A549 (cell line): ENCODE measurements at regions not wholly inside any gene's neighbourhood (a gene's known extent, or its start where the extent isn't known, plus 50 kb on each side); places are given as distances from the start of the nearest gene placed in this dataset.

ENCODE experiments used
- ATAC-seq, 2 experiments: fragments of 200-7000 bp in 1 of 2; fragments of >200 bp in 1 of 2; cut with Nextera tagmentation in 1 of 2; cut with Tn5 transposase in 1 of 2; 3 replicates each; pipeline versions ENCODE4 v1.8.0 to v1.9.1; 2018 to 2020; ENCODE audit warnings: mild to moderate bottlenecking in 1 of 2, moderate library complexity in 1 of 2
- CTCF ChIA-PET: fragments of 300-600 bp; sonication (Branson Sonifier 250); formaldehyde crosslinking; extraction: SDS; loops from one replicate; lab custom pipeline; 2021; ENCODE audit warnings: antibody characterized with exemption, inconsistent platforms; lab: Yijun Ruan, JAX
- POLR2A ChIA-PET: fragments of 350-600 bp; formaldehyde crosslinking; extraction: SDS; loops from one replicate; lab custom pipeline; 2021; ENCODE audit warnings: antibody characterized with exemption, inconsistent platforms; lab: Yijun Ruan, JAX
- DNase-seq, 2 experiments: peaks; one replicate each; pipeline versions ENCODE4 v3.0.0 to v3.0.0-alpha.2; 2011 to 2016; ENCODE audit warnings: low read depth in 1 of 2, low spot score in 1 of 2
- FAIRE-seq: peaks from 2 replicates; lab custom pipeline; 2011; peaks lifted over from hg19 to GRCh38; lab: Jason Lieb, UNC
- H3K27ac ChIP-seq, 2 experiments: fragments of >200 bp; sonication (Bioruptor Twin); formaldehyde crosslinking; 3 replicates each; pipeline ENCODE4 v1.5.1; 2016 to 2017
- H3K4me1 ChIP-seq: fragments of >200 bp; sonication (Bioruptor Twin); formaldehyde crosslinking; 3 replicates; pipeline ENCODE4 v1.6.1; 2016
- H3K4me2 ChIP-seq: fragments of >200 bp; sonication (Bioruptor Twin); formaldehyde crosslinking; 3 replicates; pipeline ENCODE4 v1.6.1; 2016
- H3K4me3 ChIP-seq: fragments of >200 bp; sonication (Bioruptor Twin); formaldehyde crosslinking; 3 replicates; pipeline ENCODE4 v1.5.1; 2016
- H3K9me3 ChIP-seq: fragments of >200 bp; sonication (Bioruptor Twin); formaldehyde crosslinking; 3 replicates; pipeline ENCODE4 v1.6.1; 2016
- BHLHE40 ChIP-seq: IDR thresholded peaks from 2 replicates; pipeline ENCODE4 v1.6.1; 2012; ENCODE audit warnings: low read depth, low read length, inconsistent platforms
- CBX2 ChIP-seq: fragments of 200-600 bp; sonication (generic); IDR thresholded peaks from 2 replicates; pipeline ENCODE4 v1.6.1; 2016; ENCODE audit warnings: low read depth, mild to moderate bottlenecking, borderline replicate concordance
- CHD2 ChIP-seq: fragments of 150-350 bp; IDR thresholded peaks from 2 replicates; pipeline ENCODE4 v1.6.1; 2014; ENCODE audit warnings: low read length; ENCODE audit not compliant: partially characterized antibody
- CHD4 ChIP-seq: fragments of 200-600 bp; sonication (generic); IDR thresholded peaks from 2 replicates; pipeline ENCODE4 v1.6.1; 2016; ENCODE audit warnings: antibody characterized with exemption, mild to moderate bottlenecking, borderline replicate concordance
- EP300 ChIP-seq, 2 experiments: fragments of >200 bp; sonication (Bioruptor Twin); formaldehyde crosslinking; IDR thresholded peaks; 2 replicates in 1 of 2; 3 replicates in 1 of 2; pipeline ENCODE4 v1.6.1; 2016 to 2017
- FOSB ChIP-seq: fragments of 250-450 bp; sonication (Bioruptor Pico); IDR thresholded peaks from 2 replicates; pipeline ENCODE4 v1.5.0; 2020; ENCODE audit warnings: mild to moderate bottlenecking, moderate library complexity
- FOXS1 ChIP-seq: fragments of 250-450 bp; sonication (Bioruptor Pico); IDR thresholded peaks from 2 replicates; pipeline ENCODE4 v1.5.0; 2020; ENCODE audit warnings: mild to moderate bottlenecking, moderate library complexity
- HOXA7 ChIP-seq: fragments of 250-450 bp; sonication (Bioruptor Pico); IDR thresholded peaks from 2 replicates; pipeline ENCODE4 v1.5.0; 2020; ENCODE audit warnings: mild to moderate bottlenecking, moderate library complexity
- HOXB13 ChIP-seq: fragments of 250-450 bp; sonication (Bioruptor Pico); IDR thresholded peaks from 2 replicates; pipeline ENCODE4 v1.5.0; 2020; ENCODE audit warnings: low read depth, mild to moderate bottlenecking, moderate library complexity
- JUN ChIP-seq, 2 experiments: fragments of >200 bp; sonication (Bioruptor Twin); formaldehyde crosslinking; IDR thresholded peaks; 2 replicates in 1 of 2; 3 replicates in 1 of 2; pipeline ENCODE4 v1.6.1; 2016 to 2017
- KDM5A ChIP-seq: fragments of 200-600 bp; sonication (generic); IDR thresholded peaks from 2 replicates; pipeline ENCODE4 v1.6.1; 2016; ENCODE audit warnings: antibody characterized with exemption, mild to moderate bottlenecking
- NFE2L2 ChIP-seq: fragments of 150-350 bp; conservative IDR thresholded peaks from 2 replicates; pipeline ENCODE4 v1.6.1; 2014; ENCODE audit warnings: low read length
- NR3C1 ChIP-seq: fragments of >200 bp; sonication (Bioruptor Twin); formaldehyde crosslinking; IDR thresholded peaks from 3 replicates; pipeline ENCODE4 v1.6.1; 2017
- POLR2AphosphoS2 ChIP-seq: conservative IDR thresholded peaks from 2 replicates; pipeline ENCODE4 v1.6.1; 2012; ENCODE audit warnings: low read length, improper control_type of control experiment, inconsistent platforms
- RARB ChIP-seq: fragments of 250-450 bp; sonication (Bioruptor Pico); IDR thresholded peaks from 2 replicates; pipeline ENCODE4 v1.8.0; 2021; ENCODE audit warnings: mild to moderate bottlenecking, moderate library complexity
- RCOR1 ChIP-seq: fragments of 150-350 bp; IDR thresholded peaks from 2 replicates; pipeline ENCODE4 v1.6.1; 2014; ENCODE audit warnings: antibody characterized with exemption, low read length, low read depth
- RFX5 ChIP-seq: fragments of 450-650 bp; IDR thresholded peaks from 2 replicates; pipeline ENCODE4 v1.7.1; 2014; ENCODE audit warnings: antibody characterized with exemption, mild to moderate bottlenecking, moderate library complexity
- RNF2 ChIP-seq: fragments of 200-600 bp; sonication (generic); IDR thresholded peaks from 2 replicates; pipeline ENCODE4 v1.6.1; 2016; ENCODE audit warnings: low read depth, mild to moderate bottlenecking, antibody characterized with exemption, moderate library complexity, borderline replicate concordance
- TP53 ChIP-seq: fragments of 250-450 bp; sonication (Bioruptor Pico); IDR thresholded peaks from 2 replicates; pipeline ENCODE4 v1.5.0; 2021; ENCODE audit warnings: mild to moderate bottlenecking, moderate library complexity
- ZC3H11A ChIP-seq: fragments of 450-650 bp; IDR thresholded peaks from 2 replicates; pipeline ENCODE4 v1.6.1; 2014; ENCODE audit warnings: antibody characterized with exemption, mild to moderate bottlenecking
- ZNF302 ChIP-seq: fragments of 250-450 bp; sonication (Bioruptor Pico); IDR thresholded peaks from 2 replicates; pipeline ENCODE4 v1.9.0; 2021; ENCODE audit warnings: inconsistent platforms, mild to moderate bottlenecking, moderate library complexity
- ZSCAN20 ChIP-seq: fragments of 250-450 bp; sonication (Bioruptor Pico); IDR thresholded peaks from 2 replicates; pipeline ENCODE4 v1.8.0; 2022; ENCODE audit warnings: mild to moderate bottlenecking, moderate library complexity
- WGBS: methylation state at CpG from one replicate; pipeline ENCODE4 v1.1.6; 2017; ENCODE audit errors: missing lambda C conversion rate; 5-methylcytosine and 5-hydroxymethylcytosine counted together
- TF ChIP-seq, protein P1 (sequence below): IDR thresholded peaks from 2 replicates; pipeline ENCODE4 v1.6.1; 2012
- TF ChIP-seq, protein P2 (sequence below): IDR thresholded peaks from 2 replicates; pipeline ENCODE4 v1.6.1; 2012; ENCODE audit warnings: low read depth, borderline replicate concordance
- TF ChIP-seq, protein P3 (sequence below): fragments of 250-450 bp; sonication (Bioruptor Pico); IDR thresholded peaks from 2 replicates; pipeline ENCODE4 v1.5.0; 2021; ENCODE audit warnings: mild to moderate bottlenecking, moderate library complexity, borderline replicate concordance
- TF ChIP-seq, protein P4 (sequence below): fragments of >200 bp; sonication (Bioruptor Twin); formaldehyde crosslinking; IDR thresholded peaks from 3 replicates; pipeline ENCODE4 v1.6.1; 2016
- TF ChIP-seq, protein P5 (sequence below): IDR thresholded peaks from 2 replicates; pipeline ENCODE4 v1.6.1; 2012
- TF ChIP-seq, protein P6 (sequence below): fragments of >200 bp; sonication (Bioruptor Twin); formaldehyde crosslinking; IDR thresholded peaks from 2 replicates; pipeline ENCODE4 v1.6.1; 2016

DNA sequence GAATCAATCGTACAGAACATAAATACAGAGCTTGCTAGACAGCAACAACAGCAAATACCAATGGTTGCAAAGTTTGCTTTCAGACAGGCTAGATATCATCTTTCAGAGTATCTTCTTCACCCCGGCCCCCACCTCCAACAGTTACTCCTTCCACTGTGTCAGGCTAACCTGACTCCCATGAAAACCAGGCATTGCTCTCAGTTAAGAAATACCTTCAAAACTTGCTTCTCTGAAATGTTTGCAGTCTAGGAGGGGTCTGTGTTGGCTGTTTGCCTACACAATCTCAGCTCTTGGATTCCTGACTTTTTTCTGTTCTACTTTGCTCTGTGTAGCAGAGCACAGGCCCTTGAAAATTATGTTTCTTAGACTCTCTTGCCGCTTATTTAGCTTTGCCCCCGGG is 599.5 kb upstream of the SYT4 start:
- DNase-seq, result no peak

DNA sequence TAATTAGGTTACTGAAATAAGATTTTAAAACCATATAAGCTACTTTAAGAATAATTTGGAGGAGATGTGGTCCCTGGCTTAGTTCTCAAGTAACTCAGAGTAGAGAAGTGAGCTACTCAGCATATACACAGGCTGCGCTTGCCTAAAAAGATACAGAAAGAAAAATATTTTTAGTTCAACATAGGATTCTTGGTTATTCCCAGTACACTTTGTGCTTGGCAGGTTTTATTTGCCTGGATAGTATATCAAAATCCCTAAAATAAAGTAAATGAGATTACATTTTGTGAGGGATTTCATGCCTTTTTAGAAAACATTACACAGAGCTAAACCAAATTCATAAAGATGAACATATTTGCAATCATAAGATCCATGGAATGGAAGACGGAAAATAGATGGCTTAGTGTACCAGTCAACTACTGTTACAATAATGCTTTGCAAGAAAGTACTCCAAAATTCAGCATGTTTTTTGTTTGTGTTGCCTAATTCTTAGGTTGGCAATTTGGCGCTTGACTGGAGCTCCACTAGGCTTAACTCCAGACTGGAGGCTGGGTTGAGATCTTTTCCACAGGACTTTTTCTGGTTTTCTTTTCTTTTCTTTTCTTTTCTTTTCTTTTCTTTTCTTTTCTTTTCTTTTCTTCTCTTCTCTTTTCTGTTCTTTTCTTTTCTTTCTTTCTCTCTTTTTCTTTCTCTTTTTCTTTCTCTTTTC is 600.5 kb upstream of the SYT4 start:
- ChIA-PET POLR2A (no interaction called here), CTCF (no interaction called here)
- Histone ChIP-seq H3K9me3 (no peaks in the 10 kb centered on the region), H3K4me3 (no peak overlapping the region), H3K27ac (no peak overlapping the region), H3K4me2 (no peak overlapping the region), H3K4me1 (no peaks in the 10 kb centered on the region)
- 51% methylated on average over 3 of the region's 3 CpGs for WGBS
- TF ChIP-seq RNF2 (no peak), KDM5A (no peak), HOXB13 (no peak), NFE2L2 (no peak), BHLHE40 (no peak), CHD2 (no peak), CHD4 (no peak), ZSCAN20 (CRISPR knock-in tag) (no peak), EP300 (IDR thresholded peaks at IDR 0.05) (no peak), FOSB (CRISPR knock-in tag) (no peak), ZNF302 (CRISPR knock-in tag) (no peak), FOXS1 (CRISPR knock-in tag) (no peak), RCOR1 (no peak), RARB (CRISPR knock-in tag) (no peak), CBX2 (no peak)
- TF ChIP-seq, protein P1, sequence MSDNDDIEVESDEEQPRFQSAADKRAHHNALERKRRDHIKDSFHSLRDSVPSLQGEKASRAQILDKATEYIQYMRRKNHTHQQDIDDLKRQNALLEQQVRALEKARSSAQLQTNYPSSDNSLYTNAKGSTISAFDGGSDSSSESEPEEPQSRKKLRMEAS, result no peak
- TF ChIP-seq, protein P2, sequence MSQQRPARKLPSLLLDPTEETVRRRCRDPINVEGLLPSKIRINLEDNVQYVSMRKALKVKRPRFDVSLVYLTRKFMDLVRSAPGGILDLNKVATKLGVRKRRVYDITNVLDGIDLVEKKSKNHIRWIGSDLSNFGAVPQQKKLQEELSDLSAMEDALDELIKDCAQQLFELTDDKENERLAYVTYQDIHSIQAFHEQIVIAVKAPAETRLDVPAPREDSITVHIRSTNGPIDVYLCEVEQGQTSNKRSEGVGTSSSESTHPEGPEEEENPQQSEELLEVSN, result no peak
- TF ChIP-seq, protein P3, sequence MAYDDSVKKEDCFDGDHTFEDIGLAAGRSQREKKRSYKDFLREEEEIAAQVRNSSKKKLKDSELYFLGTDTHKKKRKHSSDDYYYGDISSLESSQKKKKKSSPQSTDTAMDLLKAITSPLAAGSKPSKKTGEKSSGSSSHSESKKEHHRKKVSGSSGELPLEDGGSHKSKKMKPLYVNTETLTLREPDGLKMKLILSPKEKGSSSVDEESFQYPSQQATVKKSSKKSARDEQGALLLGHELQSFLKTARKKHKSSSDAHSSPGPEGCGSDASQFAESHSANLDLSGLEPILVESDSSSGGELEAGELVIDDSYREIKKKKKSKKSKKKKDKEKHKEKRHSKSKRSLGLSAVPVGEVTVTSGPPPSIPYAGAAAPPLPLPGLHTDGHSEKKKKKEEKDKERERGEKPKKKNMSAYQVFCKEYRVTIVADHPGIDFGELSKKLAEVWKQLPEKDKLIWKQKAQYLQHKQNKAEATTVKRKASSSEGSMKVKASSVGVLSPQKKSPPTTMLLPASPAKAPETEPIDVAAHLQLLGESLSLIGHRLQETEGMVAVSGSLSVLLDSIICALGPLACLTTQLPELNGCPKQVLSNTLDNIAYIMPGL (CRISPR knock-in tag), result no peak
- TF ChIP-seq, protein P4, sequence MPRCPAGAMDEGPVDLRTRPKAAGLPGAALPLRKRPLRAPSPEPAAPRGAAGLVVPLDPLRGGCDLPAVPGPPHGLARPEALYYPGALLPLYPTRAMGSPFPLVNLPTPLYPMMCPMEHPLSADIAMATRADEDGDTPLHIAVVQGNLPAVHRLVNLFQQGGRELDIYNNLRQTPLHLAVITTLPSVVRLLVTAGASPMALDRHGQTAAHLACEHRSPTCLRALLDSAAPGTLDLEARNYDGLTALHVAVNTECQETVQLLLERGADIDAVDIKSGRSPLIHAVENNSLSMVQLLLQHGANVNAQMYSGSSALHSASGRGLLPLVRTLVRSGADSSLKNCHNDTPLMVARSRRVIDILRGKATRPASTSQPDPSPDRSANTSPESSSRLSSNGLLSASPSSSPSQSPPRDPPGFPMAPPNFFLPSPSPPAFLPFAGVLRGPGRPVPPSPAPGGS, result no peak
- FAIRE-seq (no peak), DNase-seq (no peak), ATAC-seq (no peak)

More for the DNA sequence above, 599.5 kb upstream of the SYT4 start:
- WGBS, result 0% methylated on average over 4 of the region's 4 CpGs
- Histone ChIP-seq H3K27ac (no peak overlapping the region), H3K4me2 (no peak overlapping the region), H3K4me3 (no peak overlapping the region), H3K4me1 (no peaks in the 10 kb centered on the region), H3K9me3 (no peaks in the 10 kb centered on the region)
- TF ChIP-seq ZC3H11A (no peak), JUN (IDR thresholded peaks at IDR 0.05) (no peak), HOXA7 (CRISPR knock-in tag) (no peak), NR3C1 (no peak), EP300 (IDR thresholded peaks at IDR 0.05) (no peak), TP53 (CRISPR knock-in tag) (no peak), RARB (CRISPR knock-in tag) (no peak), POLR2AphosphoS2 (no peak), RFX5 (no peak), KDM5A (no peak)
- TF ChIP-seq, protein P5, sequence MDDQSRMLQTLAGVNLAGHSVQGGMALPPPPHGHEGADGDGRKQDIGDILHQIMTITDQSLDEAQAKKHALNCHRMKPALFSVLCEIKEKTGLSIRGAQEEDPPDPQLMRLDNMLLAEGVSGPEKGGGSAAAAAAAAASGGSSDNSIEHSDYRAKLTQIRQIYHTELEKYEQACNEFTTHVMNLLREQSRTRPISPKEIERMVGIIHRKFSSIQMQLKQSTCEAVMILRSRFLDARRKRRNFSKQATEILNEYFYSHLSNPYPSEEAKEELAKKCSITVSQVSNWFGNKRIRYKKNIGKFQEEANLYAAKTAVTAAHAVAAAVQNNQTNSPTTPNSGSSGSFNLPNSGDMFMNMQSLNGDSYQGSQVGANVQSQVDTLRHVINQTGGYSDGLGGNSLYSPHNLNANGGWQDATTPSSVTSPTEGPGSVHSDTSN, result no peak
- TF ChIP-seq, protein P4, result no peak
- TF ChIP-seq, protein P6, sequence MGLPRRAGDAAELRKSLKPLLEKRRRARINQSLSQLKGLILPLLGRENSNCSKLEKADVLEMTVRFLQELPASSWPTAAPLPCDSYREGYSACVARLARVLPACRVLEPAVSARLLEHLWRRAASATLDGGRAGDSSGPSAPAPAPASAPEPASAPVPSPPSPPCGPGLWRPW, result no peak
- no peak for ATAC-seq
- CTCF ChIA-PET, result interaction anchor here (0.7 kb wide), 1 partner anchor 96 kb away, joined by 3 read pairs; no protein-coding TSS in a partner anchor
- no peak for FAIRE-seq
- POLR2A ChIA-PET, result no interaction called here
